Stimulated activated CD4-positive, alpha-beta T cell treated with anti-CD3 and anti-CD28 coated beads, Interleukin-1b, Interleukin-23, amount 100 ng/mL, for 1 hour (primary cell): ENCODE measurements at regions not wholly inside any gene's neighbourhood (a gene's known extent, or its start where the extent isn't known, plus 50 kb on each side); places are given as distances from the start of the nearest gene placed in this dataset.

ENCODE experiments used
- DNase-seq, 2 donors: peaks; one replicate each; pipeline ENCODE4 v3.0.0-alpha.2; 2020; ENCODE audit warnings: low read depth in 2 of 2

DNA sequence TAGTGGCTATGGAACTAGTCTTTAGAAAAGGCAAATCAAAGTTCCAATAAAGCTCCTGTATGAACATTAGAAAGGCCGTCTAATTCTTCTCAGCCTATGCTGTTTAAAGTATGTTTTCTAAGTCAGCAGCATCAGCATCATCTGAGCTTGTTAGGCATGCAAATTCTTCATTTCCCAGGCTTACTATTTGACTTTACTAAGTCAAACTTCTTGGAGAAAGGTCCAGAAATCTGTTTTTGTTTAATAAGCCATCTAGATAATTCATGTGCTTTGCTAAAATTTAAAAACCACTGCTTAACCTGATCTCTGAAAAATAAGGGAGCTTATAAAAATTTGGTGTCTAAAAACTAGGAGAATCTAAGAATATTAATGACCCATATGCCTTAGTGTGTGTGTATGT lies 200.2 kb upstream of the SGCD start:
- DNase-seq: no peak

- no peak for DNase-seq
These were observed 198.9 kb upstream of the SGCD start for GRCh38 chr5:156128026-156128425.

DNA sequence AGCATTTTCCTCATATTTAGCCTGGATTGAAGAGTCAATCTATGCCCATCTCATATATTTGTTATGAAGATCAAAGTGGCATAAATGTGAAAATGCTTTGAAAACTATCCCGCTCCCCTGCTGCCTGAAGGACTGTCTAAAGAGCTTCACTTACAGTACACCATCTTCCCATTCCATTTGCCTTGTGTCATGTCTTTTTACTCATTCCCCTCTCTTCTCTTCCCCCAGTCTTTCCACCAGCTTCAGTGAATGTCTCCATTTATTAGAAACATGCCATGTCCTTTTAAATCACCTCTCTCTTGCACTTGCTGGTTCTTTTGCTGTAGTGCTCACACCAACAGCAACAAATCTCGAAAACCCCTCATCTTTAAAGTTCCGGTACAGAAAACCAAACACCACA lies 192.7 kb upstream of the SGCD start:
- DNase-seq: no peak

DNA sequence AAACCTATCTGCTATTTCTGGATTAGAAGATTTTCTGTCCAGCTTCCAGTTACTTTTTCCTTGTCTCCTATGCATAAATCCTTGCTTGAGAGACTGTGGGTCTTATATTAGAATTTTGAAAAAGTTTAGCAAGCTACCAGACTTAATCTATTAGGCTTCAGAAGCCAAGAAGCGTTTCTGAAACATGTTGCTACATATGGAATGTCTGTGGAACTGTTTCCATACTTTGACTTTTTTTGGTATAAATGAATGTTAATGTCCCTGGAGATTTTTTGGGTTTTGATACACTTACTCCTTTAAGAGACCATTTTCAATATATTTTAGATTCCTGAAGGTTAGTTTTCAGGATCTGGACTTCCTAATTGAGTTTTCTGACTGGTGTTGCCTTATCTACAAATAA lies 191.4 kb upstream of the SGCD start:
- DNase-seq: no peak

DNA sequence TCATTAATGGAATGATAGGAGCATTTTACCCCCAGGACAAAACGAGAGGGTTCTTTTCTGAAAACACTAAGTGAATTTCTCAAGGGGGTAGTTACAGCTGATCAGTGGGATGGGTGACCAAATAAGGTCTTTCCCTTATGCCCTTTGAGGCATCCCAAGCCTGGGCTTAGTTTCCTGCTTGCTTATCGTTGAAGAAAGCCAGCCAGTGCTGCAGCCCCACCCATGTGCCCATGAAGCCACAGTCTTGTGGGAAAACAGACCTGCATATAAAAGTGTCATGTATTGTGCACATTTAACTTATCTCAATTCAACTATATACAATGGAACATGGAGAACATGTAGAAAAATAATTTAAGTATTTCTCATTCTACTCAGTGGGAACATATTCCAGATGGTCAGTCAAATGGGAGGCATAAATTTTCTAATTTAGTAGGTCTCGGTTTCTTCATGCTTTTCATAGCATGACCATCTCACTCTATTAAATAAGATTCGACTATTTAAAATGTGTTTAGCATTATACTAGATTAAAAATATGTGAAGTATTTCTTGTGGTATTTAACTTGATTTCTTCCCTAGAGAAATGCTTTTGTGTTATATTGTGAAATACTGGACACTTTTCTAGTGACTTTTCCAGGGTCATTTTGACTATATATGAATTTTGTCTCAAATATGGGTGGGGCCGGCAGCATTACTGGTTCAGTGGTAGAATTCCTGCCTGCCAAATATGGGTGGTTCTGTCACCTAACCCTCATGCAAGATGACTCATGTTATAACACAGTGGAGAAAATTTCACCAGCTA lies 189.7 kb upstream of the SGCD start:
- no peak for DNase-seq

DNA sequence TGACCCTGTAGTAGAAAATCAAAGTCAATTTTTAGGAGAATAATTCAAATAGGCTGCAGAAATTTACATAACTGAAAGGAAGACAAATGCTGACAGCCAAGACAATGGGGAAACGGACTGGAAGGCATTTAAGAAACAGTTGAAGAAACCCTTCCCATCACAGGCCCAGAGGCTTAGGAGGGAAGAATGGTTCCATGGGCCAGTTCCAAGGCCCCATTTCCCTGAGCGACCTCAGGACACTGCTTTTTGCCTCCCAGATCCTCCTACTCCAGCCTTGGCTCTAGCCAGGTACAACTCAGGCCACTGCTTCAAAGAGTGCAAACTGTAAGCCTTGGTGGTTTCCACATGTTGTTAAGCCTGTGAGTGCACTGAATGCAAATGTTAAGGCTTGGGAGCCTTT lies 184.1 kb upstream of the SGCD start:
- no peak for DNase-seq

GRCh38 chr5:156147261-156147943 lies 179.6 kb upstream of the SGCD start:
- DNase-seq: no peak

DNA sequence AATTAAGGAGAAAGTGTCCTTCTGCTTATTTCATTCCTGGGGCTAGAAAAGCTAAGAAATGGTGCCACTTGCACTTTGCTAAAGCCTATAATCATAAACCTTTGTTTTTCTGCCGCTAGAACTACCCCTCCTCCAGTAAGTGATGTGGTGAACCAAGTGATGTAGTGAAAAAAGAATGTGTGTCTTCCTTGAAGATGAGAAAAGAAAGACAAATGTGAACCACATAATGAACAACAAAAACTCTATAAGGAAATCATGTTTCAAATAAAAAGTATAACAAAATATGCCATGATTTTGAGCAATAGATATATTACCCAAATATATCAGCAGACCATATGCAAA lies 179.0 kb upstream of the SGCD start:
- DNase-seq: no peak

GRCh38 chr5:156148301-156148700 lies 178.7 kb upstream of the SGCD start:
- no peak for DNase-seq

- DNase-seq: no peak
These were observed 177.8 kb upstream of the SGCD start for GRCh38 chr5:156149213-156149612.

- no peak for DNase-seq
These were observed 173.4 kb upstream of the SGCD start for GRCh38 chr5:156153602-156154001.

- no peak for DNase-seq
These were observed 172.2 kb upstream of the SGCD start for GRCh38 chr5:156154757-156155156.

DNA sequence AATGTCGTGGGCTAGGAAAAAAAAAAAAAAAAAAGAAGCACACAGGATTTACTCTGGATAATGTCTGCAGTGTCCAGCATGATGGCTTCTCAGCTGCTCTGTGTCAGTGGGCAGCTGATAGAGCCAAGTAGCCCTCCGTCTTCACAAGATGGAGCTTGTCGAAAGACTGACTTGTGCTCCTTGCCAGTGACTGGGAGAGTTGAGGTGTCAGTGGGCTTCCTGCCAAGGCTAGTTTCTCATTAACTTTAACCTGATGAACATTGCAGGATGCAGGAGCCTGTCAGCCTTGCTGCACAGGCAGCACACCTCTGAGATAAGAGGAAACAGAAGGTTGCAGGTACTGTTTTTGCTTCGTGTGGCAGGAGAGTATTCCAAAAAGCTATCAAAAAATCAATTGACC lies 171.4 kb upstream of the SGCD start:
- DNase-seq: no peak

GRCh38 chr5:156164306-156164705 lies 162.7 kb upstream of the SGCD start:
- DNase-seq: no peak

DNA sequence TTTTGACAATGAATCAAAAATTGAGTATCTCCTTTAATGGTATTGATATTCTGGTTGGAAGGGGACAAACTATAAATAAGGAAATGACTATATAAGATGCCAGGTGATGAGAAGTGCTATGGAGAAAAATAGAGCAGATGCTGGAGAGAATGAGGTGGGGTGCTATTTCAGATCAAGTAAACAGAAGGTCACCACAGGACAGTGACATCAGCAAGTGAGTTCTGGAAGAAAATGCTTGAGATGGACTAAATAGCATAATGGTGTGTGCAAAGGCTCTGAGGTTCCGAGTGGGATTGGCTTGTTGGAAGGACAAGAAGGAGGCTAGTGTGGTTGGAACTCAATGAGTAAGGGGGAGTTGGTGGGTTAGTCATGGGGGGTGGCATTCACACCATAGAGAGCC lies 157.5 kb upstream of the SGCD start:
- DNase-seq: no peak

- no peak for DNase-seq
These were observed 156.5 kb upstream of the SGCD start for GRCh38 chr5:156170351-156170961.

DNA sequence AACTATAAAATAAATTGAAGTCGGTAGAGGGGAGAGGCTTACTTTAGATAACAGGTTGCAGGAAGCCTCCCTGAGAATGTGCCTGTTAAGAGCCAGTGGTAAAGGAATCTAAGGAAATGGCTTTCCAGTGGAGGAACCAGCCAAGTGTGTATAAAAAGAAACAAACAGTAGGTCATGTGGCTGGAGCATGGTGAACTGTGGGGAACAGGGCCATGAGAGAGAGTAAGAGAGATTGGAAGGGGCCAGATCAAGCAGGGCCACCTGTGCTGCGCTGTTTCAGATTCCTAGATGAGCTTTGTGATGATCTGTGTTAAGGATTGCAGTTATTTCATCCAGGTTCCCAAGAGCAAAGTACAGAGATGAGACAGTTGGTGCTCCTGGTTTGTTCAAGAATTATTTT lies 152.7 kb upstream of the SGCD start:
- no peak for DNase-seq

DNA sequence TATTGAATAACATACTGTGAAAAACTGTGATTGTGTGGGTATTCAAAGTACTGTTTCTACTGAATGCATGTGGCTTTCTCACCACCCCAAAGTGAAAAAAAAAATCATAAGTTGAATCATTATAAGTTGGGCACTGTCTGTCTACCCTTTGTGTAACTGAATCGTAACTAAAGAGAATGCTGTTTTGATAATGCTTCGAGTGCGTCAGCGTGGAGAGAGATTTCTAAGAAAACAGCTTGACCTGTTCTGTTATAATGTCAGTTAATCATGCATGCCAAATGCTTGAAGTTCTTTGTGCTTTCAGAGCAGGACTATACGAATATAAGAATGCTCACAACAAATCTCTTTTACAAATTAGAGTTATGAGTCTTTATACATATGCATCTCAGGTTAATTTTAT lies 148.8 kb upstream of the SGCD start:
- no peak for DNase-seq

- DNase-seq: no peak
These were observed 145.3 kb upstream of the SGCD start for GRCh38 chr5:156181656-156182055.

DNA sequence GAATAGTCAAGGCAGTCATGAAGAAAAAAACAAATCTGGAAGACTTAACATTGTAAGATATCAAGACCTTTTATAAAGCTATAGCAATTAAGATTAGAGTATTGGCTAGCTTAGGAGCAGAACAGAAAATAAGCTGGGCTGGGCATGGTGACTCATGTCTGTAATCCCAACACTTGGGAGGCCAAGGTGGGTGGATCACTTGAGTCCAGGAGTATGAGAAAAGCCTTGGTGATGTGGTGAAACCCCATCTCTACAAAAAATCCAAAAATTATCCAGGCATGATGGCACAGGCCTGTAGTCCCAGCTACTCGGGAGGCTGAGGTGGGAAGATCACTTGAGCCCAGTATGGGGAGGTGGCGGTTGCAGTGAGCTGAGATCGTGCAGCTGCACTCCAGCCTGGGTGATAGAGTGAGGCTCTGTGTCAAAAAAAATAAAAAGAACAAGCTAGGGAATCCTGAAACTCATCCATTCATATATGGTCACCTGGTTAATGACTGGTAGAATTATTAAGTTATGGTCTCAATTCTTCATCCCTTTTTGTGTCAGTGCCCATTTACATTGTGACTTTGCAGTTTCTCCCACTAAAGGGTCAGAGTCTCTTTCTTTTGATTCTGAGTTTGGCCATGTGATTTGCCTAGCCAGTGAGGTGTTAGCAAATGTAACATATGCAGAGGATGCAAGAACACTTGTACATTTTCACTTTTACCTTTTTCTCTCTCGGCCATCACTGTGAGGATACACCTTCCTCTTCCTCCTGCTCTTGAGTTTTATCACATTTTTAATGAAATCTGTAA lies 144.6 kb upstream of the SGCD start:
- no peak for DNase-seq

DNA sequence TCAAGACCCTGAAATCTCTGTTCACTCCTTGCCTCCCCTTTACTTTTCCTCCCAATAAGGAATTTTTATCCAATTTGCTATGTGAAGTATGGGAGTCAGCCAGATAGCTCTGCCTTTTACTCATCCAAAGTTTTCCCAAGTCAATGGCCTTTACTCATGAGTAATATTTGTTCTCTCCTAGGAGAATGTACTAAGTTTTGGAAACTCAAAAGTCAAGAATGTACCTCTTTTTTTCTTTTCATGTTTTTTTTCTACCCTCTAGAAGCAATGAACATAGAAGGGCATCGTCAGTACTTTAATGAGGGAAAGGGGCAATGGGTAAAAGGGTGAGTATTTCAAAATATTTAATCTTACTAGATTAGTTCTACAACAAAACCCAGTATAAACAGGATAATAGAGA lies 140.2 kb upstream of the SGCD start:
- no peak for DNase-seq

- DNase-seq: no peak
These were observed 138.9 kb upstream of the SGCD start for GRCh38 chr5:156188016-156188415.
